Dendritic cell treated with granulocyte-macrophage colony-stimulating factor and Interleukin-4, amounts not matched to agents 40 ng/mL and 50 ng/mL, for 4 days (primary cell): ENCODE measurements at regions not wholly inside any gene's neighbourhood (a gene's known extent, or its start where the extent isn't known, plus 50 kb on each side); places are given as distances from the start of the nearest gene placed in this dataset.

ENCODE experiments used
- H3K27ac Mint-ChIP-seq: one replicate; pipeline ENCODE4 v1.8.0; 2022; ENCODE audit warnings: mild to moderate bottlenecking, mixed read lengths
- H3K27me3 Mint-ChIP-seq: one replicate; pipeline ENCODE4 v1.8.0; 2022; ENCODE audit warnings: mild to moderate bottlenecking, mixed read lengths
- H3K36me3 Mint-ChIP-seq: one replicate; pipeline ENCODE4 v1.8.0; 2022; ENCODE audit warnings: low read depth, mixed read lengths
- H3K4me1 Mint-ChIP-seq: one replicate; pipeline ENCODE4 v1.8.0; 2022; ENCODE audit warnings: low read depth, mixed read lengths
- H3K4me3 Mint-ChIP-seq: one replicate; pipeline ENCODE4 v1.8.0; 2022; ENCODE audit warnings: mild to moderate bottlenecking, moderate library complexity, mixed read lengths
- H3K9me3 Mint-ChIP-seq: one replicate; pipeline ENCODE4 v1.8.0; 2022; ENCODE audit warnings: mixed read lengths
- intact Hi-C: fragments of 100-400 bp; cut with micrococcal nuclease; formaldehyde crosslinking; loops from one replicate; pipeline ENCODE4 v1.15.0; 2022

GRCh38 chr10:90394311-90394710 is 463.5 kb downstream of the HTR7 start:
- H3K36me3 Mint-ChIP-seq = no peaks in the 10 kb centered on the region
- no peak overlapping the region for H3K27ac Mint-ChIP-seq
- intact Hi-C loops = no loop called here
- no peaks in the 10 kb centered on the region for H3K9me3 Mint-ChIP-seq
- H3K4me1 Mint-ChIP-seq = no peaks in the 10 kb centered on the region
- H3K4me3 Mint-ChIP-seq = no peak overlapping the region
- no peaks in the 10 kb centered on the region for H3K27me3 Mint-ChIP-seq

- Mint-ChIP-seq H3K9me3 (no peaks in the 10 kb centered on the region), H3K36me3 (no peaks in the 10 kb centered on the region), H3K27ac (no peak overlapping the region), H3K4me1 (no peaks in the 10 kb centered on the region), H3K27me3 (no peaks in the 10 kb centered on the region), H3K4me3 (no peak overlapping the region)
- intact Hi-C loops = no loop called here
These were observed 461.1 kb downstream of the HTR7 start for GRCh38 chr10:90396721-90397120.

GRCh38 chr10:90398566-90398965 is 459.3 kb downstream of the HTR7 start:
- no peak overlapping the region for H3K27ac Mint-ChIP-seq
- H3K4me3 Mint-ChIP-seq = no peak overlapping the region
- H3K27me3 Mint-ChIP-seq = no peaks in the 10 kb centered on the region
- intact Hi-C loops = no loop called here
- no peaks in the 10 kb centered on the region for H3K9me3 Mint-ChIP-seq
- H3K4me1 Mint-ChIP-seq = no peaks in the 10 kb centered on the region
- no peaks in the 10 kb centered on the region for H3K36me3 Mint-ChIP-seq

GRCh38 chr10:90399782-90400181 is 458.1 kb downstream of the HTR7 start:
- no peaks in the 10 kb centered on the region for H3K36me3 Mint-ChIP-seq
- no peak overlapping the region for H3K27ac Mint-ChIP-seq
- no peaks in the 10 kb centered on the region for H3K4me1 Mint-ChIP-seq
- no peak overlapping the region for H3K4me3 Mint-ChIP-seq
- H3K27me3 Mint-ChIP-seq = no peaks in the 10 kb centered on the region
- intact Hi-C loops = no loop called here
- H3K9me3 Mint-ChIP-seq = no peaks in the 10 kb centered on the region

- no peaks in the 10 kb centered on the region for H3K4me1 Mint-ChIP-seq
- H3K27me3 Mint-ChIP-seq = no peaks in the 10 kb centered on the region
- H3K27ac Mint-ChIP-seq = no peak overlapping the region
- intact Hi-C loops = no loop called here
- peaks cover 2% of the 10 kb centered on the region for H3K9me3 Mint-ChIP-seq
- no peaks in the 10 kb centered on the region for H3K36me3 Mint-ChIP-seq
- H3K4me3 Mint-ChIP-seq = no peak overlapping the region
These were observed 454.4 kb downstream of the HTR7 start for GRCh38 chr10:90403211-90404000.

GRCh38 chr10:90407131-90407530 is 450.7 kb downstream of the HTR7 start:
- no peaks in the 10 kb centered on the region for H3K4me1 Mint-ChIP-seq
- intact Hi-C loops = no loop called here
- H3K27me3 Mint-ChIP-seq = no peaks in the 10 kb centered on the region
- H3K27ac Mint-ChIP-seq = no peak overlapping the region
- H3K4me3 Mint-ChIP-seq = no peak overlapping the region
- H3K9me3 Mint-ChIP-seq = peaks cover 24% of the 10 kb centered on the region
- no peaks in the 10 kb centered on the region for H3K36me3 Mint-ChIP-seq

GRCh38 chr10:90407851-90408250 is 450.0 kb downstream of the HTR7 start:
- no peak overlapping the region for H3K4me3 Mint-ChIP-seq
- no peaks in the 10 kb centered on the region for H3K36me3 Mint-ChIP-seq
- peaks cover 24% of the 10 kb centered on the region for H3K9me3 Mint-ChIP-seq
- H3K4me1 Mint-ChIP-seq = no peaks in the 10 kb centered on the region
- no peak overlapping the region for H3K27ac Mint-ChIP-seq
- H3K27me3 Mint-ChIP-seq = no peaks in the 10 kb centered on the region
- intact Hi-C loops = no loop called here

GRCh38 chr10:90412582-90412981 is 445.3 kb downstream of the HTR7 start:
- Mint-ChIP-seq H3K36me3 (no peaks in the 10 kb centered on the region), H3K4me1 (no peaks in the 10 kb centered on the region), H3K4me3 (no peak overlapping the region), H3K27me3 (no peaks in the 10 kb centered on the region), H3K9me3 (peaks cover 24% of the 10 kb centered on the region), H3K27ac (no peak overlapping the region)
- intact Hi-C loops = no loop called here

GRCh38 chr10:90413196-90413595 is 444.6 kb downstream of the HTR7 start:
- no peak overlapping the region for H3K4me3 Mint-ChIP-seq
- H3K36me3 Mint-ChIP-seq = no peaks in the 10 kb centered on the region
- H3K27me3 Mint-ChIP-seq = no peaks in the 10 kb centered on the region
- H3K4me1 Mint-ChIP-seq = no peaks in the 10 kb centered on the region
- peaks cover 24% of the 10 kb centered on the region for H3K9me3 Mint-ChIP-seq
- intact Hi-C loops = no loop called here
- no peak overlapping the region for H3K27ac Mint-ChIP-seq

- Mint-ChIP-seq H3K4me1 (no peaks in the 10 kb centered on the region), H3K9me3 (peaks cover 18% of the 10 kb centered on the region), H3K27me3 (no peaks in the 10 kb centered on the region), H3K4me3 (no peak overlapping the region), H3K36me3 (no peaks in the 10 kb centered on the region), H3K27ac (no peak overlapping the region)
- intact Hi-C loops = no loop called here
These were observed 442.9 kb downstream of the HTR7 start for GRCh38 chr10:90414926-90415325.

GRCh38 chr10:90417029-90417428 is 440.8 kb downstream of the HTR7 start:
- no peaks in the 10 kb centered on the region for H3K27me3 Mint-ChIP-seq
- H3K4me3 Mint-ChIP-seq = no peak overlapping the region
- intact Hi-C loops = no loop called here
- no peaks in the 10 kb centered on the region for H3K4me1 Mint-ChIP-seq
- no peaks in the 10 kb centered on the region for H3K9me3 Mint-ChIP-seq
- H3K36me3 Mint-ChIP-seq = no peaks in the 10 kb centered on the region
- H3K27ac Mint-ChIP-seq = no peak overlapping the region

- H3K27ac Mint-ChIP-seq = no peak overlapping the region
- no peaks in the 10 kb centered on the region for H3K4me1 Mint-ChIP-seq
- H3K4me3 Mint-ChIP-seq = no peak overlapping the region
- H3K9me3 Mint-ChIP-seq = no peaks in the 10 kb centered on the region
- H3K27me3 Mint-ChIP-seq = no peaks in the 10 kb centered on the region
- intact Hi-C loops = no loop called here
- H3K36me3 Mint-ChIP-seq = no peaks in the 10 kb centered on the region
These were observed 440.2 kb downstream of the HTR7 start for GRCh38 chr10:90417476-90418210.

- H3K27me3 Mint-ChIP-seq = no peaks in the 10 kb centered on the region
- H3K27ac Mint-ChIP-seq = no peak overlapping the region
- intact Hi-C loops = no loop called here
- peaks cover 8% of the 10 kb centered on the region for H3K9me3 Mint-ChIP-seq
- H3K4me1 Mint-ChIP-seq = no peaks in the 10 kb centered on the region
- no peak overlapping the region for H3K4me3 Mint-ChIP-seq
- no peaks in the 10 kb centered on the region for H3K36me3 Mint-ChIP-seq
These were observed 438.8 kb downstream of the HTR7 start for GRCh38 chr10:90418869-90419652.

- intact Hi-C loops = no loop called here
- Mint-ChIP-seq H3K4me3 (no peak overlapping the region), H3K4me1 (no peaks in the 10 kb centered on the region), H3K36me3 (no peaks in the 10 kb centered on the region), H3K9me3 (peaks cover 21% of the 10 kb centered on the region), H3K27ac (no peak overlapping the region), H3K27me3 (no peaks in the 10 kb centered on the region)
These were observed 437.1 kb downstream of the HTR7 start for GRCh38 chr10:90420637-90421318.
